HG03432 (cell line): ENCODE measurements at regions not wholly inside any gene's neighbourhood (a gene's known extent, or its start where the extent isn't known, plus 50 kb on each side); places are given as distances from the start of the nearest gene placed in this dataset.
"Not testable (repeated sequence)": the region's sequence is repeated elsewhere in the genome, so short reads cannot be mapped to it uniquely, and the experiment has no call there.

Experiments
- ATAC-seq: cut with Tn5 transposase; IDR thresholded peaks from one replicate; pipeline ENCODE4 v1.9.1; 2021; ENCODE audit warnings: mild to moderate bottlenecking, moderate library complexity; ENCODE audit not compliant: unreplicated experiment

- no peak for ATAC-seq
Observed at GRCh38 chr1:60826320-60827094, 255.9 kb upstream of the NFIA start.

GRCh38 chr1:60825593-60825992, 256.8 kb upstream of the NFIA start:
- ATAC-seq: no peak

GRCh38 chr1:60823151-60823550, 259.2 kb upstream of the NFIA start:
- ATAC-seq: no peak

- no peak for ATAC-seq
Observed at GRCh38 chr1:60822252-60822651, 260.1 kb upstream of the NFIA start.

- ATAC-seq: no peak
Observed at GRCh38 chr1:60821156-60821555, 261.2 kb upstream of the NFIA start.

- ATAC-seq: no peak
Observed at GRCh38 chr1:60818969-60819701, 263.2 kb upstream of the NFIA start.

- ATAC-seq: no peak
Observed at GRCh38 chr1:60813071-60813470, 269.3 kb upstream of the NFIA start.

- no peak for ATAC-seq
Observed at GRCh38 chr1:60809204-60809980, 273.0 kb upstream of the NFIA start.

- no peak for ATAC-seq
Observed at GRCh38 chr1:60808676-60809075, 273.7 kb upstream of the NFIA start.

- ATAC-seq: no peak
Observed at GRCh38 chr1:60802884-60803283, 279.5 kb upstream of the NFIA start.

GRCh38 chr1:60797351-60797750, 285.0 kb upstream of the NFIA start:
- no peak for ATAC-seq

GRCh38 chr1:60791226-60791625, 291.1 kb upstream of the NFIA start:
- ATAC-seq: no peak

GRCh38 chr1:60773099-60773498, 309.3 kb upstream of the NFIA start:
- ATAC-seq: not testable (repeated sequence)

- ATAC-seq: no peak
Observed at GRCh38 chr1:60769082-60769481, 313.3 kb upstream of the NFIA start.

GRCh38 chr1:60765204-60765603, 317.2 kb upstream of the NFIA start:
- ATAC-seq: no peak

- no peak for ATAC-seq
Observed at GRCh38 chr1:60764489-60764888, 317.9 kb upstream of the NFIA start.

GRCh38 chr1:60763741-60764140, 318.6 kb upstream of the NFIA start:
- no peak for ATAC-seq

- no peak for ATAC-seq
Observed at GRCh38 chr1:60762911-60763310, 319.4 kb upstream of the NFIA start.

GRCh38 chr1:60762176-60762575, 320.2 kb upstream of the NFIA start:
- ATAC-seq: no peak

- no peak for ATAC-seq
Observed at GRCh38 chr1:60759291-60759690, 323.1 kb upstream of the NFIA start.

GRCh38 chr1:60757485-60757884, 324.9 kb upstream of the NFIA start:
- no peak for ATAC-seq
